ENCODE measurements at regions not wholly inside any gene's neighbourhood (a gene's known extent, or its start where the extent isn't known, plus 50 kb on each side); places are given as distances from the start of the nearest gene placed in this dataset.
"Not testable (repeated sequence)": the region's sequence is repeated elsewhere in the genome, so short reads cannot be mapped to it uniquely, and the experiment has no call there.

GRCh38 chr1:163591131-163591530, 269.4 kb downstream of the NUF2 start:
- TF ChIP-seq CTCF (IDR thresholded peaks at IDR 0.05; ENCODE audit: borderline replicate concordance, extremely low read depth, low read length, poor library complexity, severe bottlenecking); EZH2 (IDR thresholded peaks at IDR 0.05; ENCODE audit: borderline replicate concordance, low read depth, low read length, severe bottlenecking): not testable (repeated sequence)
